Progenitor cell of endocrine pancreas (in vitro differentiated cells): ENCODE measurements at regions not wholly inside any gene's neighbourhood (a gene's known extent, or its start where the extent isn't known, plus 50 kb on each side); places are given as distances from the start of the nearest gene placed in this dataset.

Source experiments
- DNase-seq: peaks from one replicate; pipeline ENCODE4 v3.0.0; 2021; ENCODE audit warnings: low spot score; ENCODE audit not compliant: unreplicated experiment
- H3K27ac Mint-ChIP-seq: 2 replicates; pipeline ENCODE4 v1.8.0; 2021; ENCODE audit warnings: mild to moderate bottlenecking, moderate library complexity, mixed read lengths
- H3K27me3 Mint-ChIP-seq: 2 replicates; pipeline ENCODE4 v1.8.0; 2021; ENCODE audit warnings: mixed read lengths
- H3K36me3 Mint-ChIP-seq: 2 replicates; pipeline ENCODE4 v1.8.0; 2022; ENCODE audit warnings: mixed read lengths; ENCODE audit not compliant: insufficient read depth
- H3K4me1 Mint-ChIP-seq: 2 replicates; pipeline ENCODE4 v1.8.0; 2021; ENCODE audit warnings: low read depth, mixed read lengths
- H3K4me3 Mint-ChIP-seq: 2 replicates; pipeline ENCODE4 v1.8.0; 2021; ENCODE audit warnings: low read depth, mild to moderate bottlenecking, moderate library complexity, mixed read lengths
- H3K9me3 Mint-ChIP-seq: 2 replicates; pipeline ENCODE4 v1.8.0; 2021; ENCODE audit warnings: low read depth, mixed read lengths
- TF ChIP-seq, protein P1 (sequence below): fragments of 200-600 bp; sonication (generic); IDR thresholded peaks from one replicate; pipeline ENCODE4 v1.5.0; 2021; ENCODE audit warnings: antibody characterized with exemption, mild to moderate bottlenecking; ENCODE audit not compliant: unreplicated experiment

DNA sequence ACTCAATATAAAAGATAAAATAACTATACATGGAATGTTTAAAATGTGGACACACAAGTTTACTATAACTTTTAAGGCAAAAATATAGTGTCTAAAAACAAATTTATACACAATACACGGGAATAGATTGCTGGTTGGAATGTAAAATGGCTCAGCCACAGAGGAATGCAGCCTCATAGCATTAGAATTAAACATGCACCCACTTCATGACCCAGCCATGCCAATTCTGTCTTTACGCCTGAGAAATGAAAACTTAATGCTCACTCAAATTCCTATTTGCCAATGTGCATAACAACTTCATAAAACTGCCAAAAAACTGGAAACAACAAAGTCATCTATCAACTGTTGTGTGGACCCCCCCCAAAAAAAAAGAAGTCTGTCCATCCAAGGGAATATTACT, 1006.6 kb upstream of the POU3F3 start:
- Mint-ChIP-seq H3K27me3 (no peaks in the 10 kb centered on the region), H3K4me1 (no peaks in the 10 kb centered on the region), H3K9me3 (peaks cover 5% of the 10 kb centered on the region), H3K27ac (no peak overlapping the region), H3K36me3 (no peaks in the 10 kb centered on the region), H3K4me3 (no peak overlapping the region)
- TF ChIP-seq, protein P1, sequence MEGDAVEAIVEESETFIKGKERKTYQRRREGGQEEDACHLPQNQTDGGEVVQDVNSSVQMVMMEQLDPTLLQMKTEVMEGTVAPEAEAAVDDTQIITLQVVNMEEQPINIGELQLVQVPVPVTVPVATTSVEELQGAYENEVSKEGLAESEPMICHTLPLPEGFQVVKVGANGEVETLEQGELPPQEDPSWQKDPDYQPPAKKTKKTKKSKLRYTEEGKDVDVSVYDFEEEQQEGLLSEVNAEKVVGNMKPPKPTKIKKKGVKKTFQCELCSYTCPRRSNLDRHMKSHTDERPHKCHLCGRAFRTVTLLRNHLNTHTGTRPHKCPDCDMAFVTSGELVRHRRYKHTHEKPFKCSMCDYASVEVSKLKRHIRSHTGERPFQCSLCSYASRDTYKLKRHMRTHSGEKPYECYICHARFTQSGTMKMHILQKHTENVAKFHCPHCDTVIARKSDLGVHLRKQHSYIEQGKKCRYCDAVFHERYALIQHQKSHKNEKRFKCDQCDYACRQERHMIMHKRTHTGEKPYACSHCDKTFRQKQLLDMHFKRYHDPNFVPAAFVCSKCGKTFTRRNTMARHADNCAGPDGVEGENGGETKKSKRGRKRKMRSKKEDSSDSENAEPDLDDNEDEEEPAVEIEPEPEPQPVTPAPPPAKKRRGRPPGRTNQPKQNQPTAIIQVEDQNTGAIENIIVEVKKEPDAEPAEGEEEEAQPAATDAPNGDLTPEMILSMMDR = no peak
- no peak for DNase-seq

DNA sequence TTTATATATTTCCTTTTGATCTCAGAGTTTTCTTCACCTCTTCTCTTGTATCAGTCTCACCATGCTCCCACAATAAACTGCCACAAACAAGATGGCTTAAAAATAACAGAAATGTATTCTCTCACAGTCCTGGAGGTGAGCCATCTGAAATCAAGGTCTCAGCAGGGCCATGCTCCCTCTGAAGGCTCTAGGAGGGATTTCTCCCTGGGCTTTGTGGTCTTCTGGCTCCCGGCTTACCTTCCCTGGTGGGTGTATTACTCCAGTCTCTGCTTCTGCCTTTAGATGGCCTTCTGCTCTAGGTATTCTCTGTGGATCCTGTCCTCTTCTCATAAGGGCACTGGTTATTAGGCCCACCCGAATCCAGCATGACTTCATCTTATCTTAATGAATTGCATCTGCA, 994.7 kb upstream of the POU3F3 start:
- DNase-seq = no peak
- Mint-ChIP-seq H3K4me3 (no peak overlapping the region), H3K27ac (no peak overlapping the region), H3K36me3 (no peaks in the 10 kb centered on the region), H3K9me3 (no peaks in the 10 kb centered on the region), H3K27me3 (no peaks in the 10 kb centered on the region), H3K4me1 (no peaks in the 10 kb centered on the region)
- TF ChIP-seq, protein P1 = no peak

DNA sequence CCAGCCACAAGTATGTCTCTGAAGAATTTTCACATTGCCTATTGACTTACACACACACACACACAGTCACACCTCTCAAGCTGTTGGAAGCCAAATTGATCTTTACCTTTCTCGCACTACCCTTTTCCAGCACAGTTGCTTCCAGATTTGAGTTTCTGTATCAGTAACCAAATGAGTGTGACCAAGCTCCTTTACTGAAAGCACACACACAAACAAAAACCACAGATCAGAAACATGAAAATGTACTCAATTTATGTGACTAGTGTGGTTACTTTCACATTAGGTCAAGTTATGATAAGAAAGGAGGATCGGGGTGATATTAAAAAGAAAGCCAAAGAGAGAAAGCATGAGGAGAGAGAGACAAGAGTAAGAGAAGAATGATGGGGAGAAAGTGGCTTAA, 993.9 kb upstream of the POU3F3 start:
- Mint-ChIP-seq H3K27me3 (no peaks in the 10 kb centered on the region), H3K36me3 (no peaks in the 10 kb centered on the region), H3K4me3 (no peak overlapping the region), H3K27ac (no peak overlapping the region), H3K9me3 (no peaks in the 10 kb centered on the region), H3K4me1 (no peaks in the 10 kb centered on the region)
- DNase-seq = no peak
- TF ChIP-seq, protein P1 = no peak

DNA sequence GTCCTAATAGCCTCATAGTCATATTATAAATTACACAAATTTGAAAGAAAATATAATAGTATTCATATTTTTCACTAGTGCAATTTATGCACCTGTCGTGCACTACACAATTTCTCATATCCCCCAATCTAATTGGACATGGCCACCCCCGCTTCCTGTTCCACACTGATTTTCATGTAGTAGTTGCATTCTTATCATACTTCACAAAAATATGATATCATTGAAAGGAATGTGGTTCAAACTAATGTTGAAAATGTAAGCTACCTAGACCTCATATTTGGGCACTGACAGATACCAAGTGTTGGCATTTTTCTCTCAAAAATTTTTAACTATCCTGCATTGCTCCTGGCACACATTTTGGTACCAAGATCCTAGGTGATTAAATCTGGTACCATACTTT, 985.5 kb upstream of the POU3F3 start:
- Mint-ChIP-seq H3K27ac (no peak overlapping the region), H3K4me1 (no peaks in the 10 kb centered on the region), H3K36me3 (no peaks in the 10 kb centered on the region), H3K27me3 (no peaks in the 10 kb centered on the region), H3K4me3 (no peak overlapping the region), H3K9me3 (no peaks in the 10 kb centered on the region)
- no peak for DNase-seq
- TF ChIP-seq, protein P1 = no peak

DNA sequence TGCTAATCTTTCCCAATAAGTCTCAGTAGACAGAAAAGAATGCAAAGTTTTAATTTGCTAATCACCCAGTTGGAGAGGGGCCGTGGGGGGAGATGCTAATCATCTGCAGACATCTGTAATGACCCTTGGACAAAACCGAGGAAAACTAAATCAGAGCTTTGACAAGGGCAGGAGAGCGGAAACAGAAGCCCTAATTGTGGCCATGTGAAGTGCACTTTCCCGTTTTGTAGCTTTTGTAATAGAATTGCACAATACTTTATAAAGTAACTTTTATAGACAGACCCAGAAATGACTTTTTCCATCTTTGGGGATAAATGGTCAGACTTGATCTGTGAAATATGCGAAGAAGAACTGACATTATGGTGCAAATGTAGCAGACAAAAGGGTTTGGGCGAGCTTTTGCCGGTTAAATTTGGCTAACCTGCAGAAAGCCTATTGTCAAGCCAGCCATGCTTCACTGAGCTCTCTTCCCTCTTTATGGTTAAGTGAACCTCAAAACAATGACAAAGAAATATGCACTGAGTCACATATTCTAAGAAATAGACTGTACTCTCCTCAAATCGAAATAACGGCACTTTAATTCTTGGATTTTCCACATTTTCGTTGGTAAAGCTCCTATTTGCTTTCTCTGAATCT, 980.1 kb upstream of the POU3F3 start:
- H3K4me1 Mint-ChIP-seq = no peaks in the 10 kb centered on the region
- DNase-seq = no peak
- H3K4me3 Mint-ChIP-seq = no peak overlapping the region
- no peaks in the 10 kb centered on the region for H3K9me3 Mint-ChIP-seq
- no peaks in the 10 kb centered on the region for H3K36me3 Mint-ChIP-seq
- TF ChIP-seq, protein P1 = no peak
- H3K27ac Mint-ChIP-seq = no peak overlapping the region
- H3K27me3 Mint-ChIP-seq = no peaks in the 10 kb centered on the region
